ENCODE measurements at regions not wholly inside any gene's neighbourhood (a gene's known extent, or its start where the extent isn't known, plus 50 kb on each side); places are given as distances from the start of the nearest gene placed in this dataset.

DNA sequence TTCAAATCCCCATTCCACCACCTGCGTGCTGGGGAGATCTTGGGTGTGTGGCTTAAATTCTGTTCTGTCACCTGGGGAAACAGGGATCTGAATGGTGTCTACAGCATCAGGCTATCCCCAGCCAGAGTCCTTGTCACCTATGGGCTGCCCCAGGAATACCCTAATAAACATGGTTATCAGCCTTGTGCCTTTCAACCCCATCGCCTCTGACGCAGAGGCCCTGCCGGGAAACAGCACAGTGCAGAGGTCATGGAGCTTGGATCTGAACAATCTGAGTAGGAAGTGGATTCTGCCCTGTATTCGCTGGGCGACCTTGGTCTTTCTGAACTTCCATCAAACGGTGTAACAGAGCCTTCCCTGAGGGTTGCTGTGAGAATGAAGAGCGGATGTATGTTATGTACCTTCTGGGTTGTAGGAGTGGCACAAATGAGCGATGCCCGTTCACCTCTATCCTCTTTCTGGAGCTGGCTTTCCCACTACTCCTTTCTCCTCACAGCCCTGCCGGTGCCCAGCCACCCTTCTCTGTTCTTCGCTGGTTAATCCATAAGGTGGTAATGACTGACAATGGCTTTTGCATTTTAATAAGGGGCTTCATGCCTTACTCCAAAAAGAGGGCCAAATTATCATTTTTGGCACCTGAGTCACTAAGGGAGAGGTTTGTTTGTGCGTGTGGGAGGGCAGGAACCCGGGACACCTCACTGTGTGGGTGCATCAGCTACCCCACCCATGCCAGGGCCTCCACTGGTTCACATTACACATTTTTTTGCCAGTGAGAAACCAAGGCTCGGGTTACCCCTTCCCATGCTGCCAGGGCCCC lies 256.5 kb downstream of the MYCN start:
- H2BK5ac ChIP-seq (ENCODE audit: low read depth, low read length, poor library complexity, severe bottlenecking), result no peak overlapping the region
- no peak overlapping the region for H2AFZ ChIP-seq (replicated peaks; ENCODE audit: low read length, poor library complexity)
- H3K9me3 ChIP-seq (ENCODE audit: control insufficient read depth, insufficient read depth, low read length), result peaks cover 41% of the 10 kb centered on the region
- CTCF ChIA-PET, result no interaction called here
- no peak overlapping the region for H2AK9ac ChIP-seq (replicated peaks; ENCODE audit: low read depth, low read length, poor library complexity)
- no TSS peak for BruUV-seq (replicated peaks)
- in situ Hi-C loops (cut with MboI; ENCODE audit: low sequenced_read_pairs), result no loop called here
- H4K5ac ChIP-seq (ENCODE audit: low read depth, low read length), result no peak overlapping the region
- H3K79me1 ChIP-seq (ENCODE audit: low read depth in 1 of 2, low read length in 2 of 2), result no peaks in the 10 kb centered on the region
- no peak overlapping the region for H3K9ac ChIP-seq (ENCODE audit: low read depth, low read length)
- no peak overlapping the region for H4K8ac ChIP-seq (ENCODE audit: low read depth in 2 of 2, low read length in 2 of 2)
- ATAC-seq (ENCODE audit: low read depth) (no peak), DNase-seq (no peak)
- H3K4me2 ChIP-seq (ENCODE audit: low read depth, low read length), result no peak overlapping the region
- H3K4me1 ChIP-seq (ENCODE audit: control insufficient read depth, insufficient read depth, low read length), result no peaks in the 10 kb centered on the region
- H3K4ac ChIP-seq (ENCODE audit: low read depth, low read length), result no peak overlapping the region
- 64% methylated on average over 3 of the region's 15 CpGs; no CpG with 5 or more reads in 1 of the 2 experiments for WGBS, 2 experiments (ENCODE audit: extremely low coverage in 2 of 2, insufficient read length in 1 of 2)
- intact Hi-C loops (cut with micrococcal nuclease), result no loop called here
- H3K14ac ChIP-seq (replicated peaks; ENCODE audit: low read depth, low read length), result no peak overlapping the region
- no peak overlapping the region for H3K4me3 ChIP-seq (ENCODE audit: insufficient read depth, low read depth, low read length)
- no peak overlapping the region for H2BK20ac ChIP-seq (ENCODE audit: low read depth, low read length)
- H3K56ac ChIP-seq (ENCODE audit: extremely low read depth, insufficient read depth, low read length), result no peak overlapping the region
- no peak overlapping the region for H4K91ac ChIP-seq (ENCODE audit: insufficient read depth, low read depth, low read length)
- H3K23ac ChIP-seq (ENCODE audit: low read depth, low read length), result no peak overlapping the region
- no peaks in the 10 kb centered on the region for H3K36me3 ChIP-seq (ENCODE audit: control insufficient read depth, insufficient read depth, low read length)
- H2BK15ac ChIP-seq (ENCODE audit: low read depth, low read length), result no peak overlapping the region
- no peaks in the 10 kb centered on the region for H4K20me1 ChIP-seq (ENCODE audit: insufficient read depth, low read length)
- no peak overlapping the region for H2AK5ac ChIP-seq (ENCODE audit: low read depth, low read length)
- TF ChIP-seq CHD1 (IDR thresholded peaks at IDR 0.05; ENCODE audit: low read depth, low read length), result no peak
- dilution Hi-C loops (cut with HindIII; ENCODE audit: low sequenced_read_pairs, unreplicated experiment), result no loop called here
- no peaks in the 10 kb centered on the region for H3K9me1 ChIP-seq (ENCODE audit: insufficient read depth, low read length)
- no peak overlapping the region for H3K18ac ChIP-seq (ENCODE audit: low read depth, low read length)
- H2BK120ac ChIP-seq (ENCODE audit: low read depth, low read length), result no peak overlapping the region
- no peaks in the 10 kb centered on the region for H3K27me3 ChIP-seq (ENCODE audit: control insufficient read depth, insufficient read depth, low read length)
- H3K27ac ChIP-seq (ENCODE audit: insufficient read depth, low read length), result no peak overlapping the region
- POLR2A ChIA-PET (ENCODE audit: unreplicated experiment), result no interaction called here

All from IMR-90 (cell line).